ENCODE measurements at regions not wholly inside any gene's neighbourhood (a gene's known extent, or its start where the extent isn't known, plus 50 kb on each side); places are given as distances from the start of the nearest gene placed in this dataset.
A peak's percentile ranks its signal among the peaks of the same experiment; 100 is the strongest.
"Not testable (repeated sequence)": the region's sequence is repeated elsewhere in the genome, so short reads cannot be mapped to it uniquely, and the experiment has no call there.

DNA sequence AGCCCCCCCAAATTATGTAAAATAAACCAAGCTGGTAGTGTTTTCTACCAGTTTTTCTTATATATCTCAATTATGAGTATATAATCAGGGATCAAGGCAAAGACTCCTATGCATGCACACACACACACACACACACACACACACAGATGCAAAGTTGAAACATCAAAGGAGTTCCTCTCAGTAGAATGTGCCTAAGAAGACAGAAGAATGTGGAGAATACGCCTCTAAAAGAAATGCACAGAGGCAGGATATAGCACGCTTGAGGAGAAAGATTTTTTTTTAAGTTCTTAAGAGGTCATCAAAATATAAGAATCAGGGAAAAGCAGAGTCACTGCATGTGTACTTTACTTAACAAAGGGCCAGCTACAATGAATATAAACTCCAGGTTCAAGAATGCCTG lies 138.2 kb upstream of the CLEC14A start:
- no peak for DNase-seq

DNA sequence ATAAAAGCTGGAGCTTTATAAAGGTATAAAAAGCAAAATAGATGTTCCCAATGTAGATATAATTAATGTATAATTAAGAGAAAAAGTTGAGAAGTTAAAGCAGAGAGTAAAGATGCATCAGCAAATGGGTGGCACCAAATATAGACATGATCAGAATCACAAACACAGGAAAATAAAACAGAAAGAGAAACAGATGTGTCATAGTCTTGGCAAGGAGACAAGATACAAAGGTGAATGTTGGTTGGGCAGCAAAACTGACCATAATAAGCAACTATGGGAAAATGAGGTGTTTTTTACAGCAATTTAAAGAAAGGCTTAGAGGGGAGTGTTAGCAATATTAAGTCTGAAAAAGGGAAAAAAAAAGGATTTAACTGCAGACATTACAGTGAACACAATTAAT lies 135.4 kb upstream of the CLEC14A start:
- no peak for DNase-seq

DNA sequence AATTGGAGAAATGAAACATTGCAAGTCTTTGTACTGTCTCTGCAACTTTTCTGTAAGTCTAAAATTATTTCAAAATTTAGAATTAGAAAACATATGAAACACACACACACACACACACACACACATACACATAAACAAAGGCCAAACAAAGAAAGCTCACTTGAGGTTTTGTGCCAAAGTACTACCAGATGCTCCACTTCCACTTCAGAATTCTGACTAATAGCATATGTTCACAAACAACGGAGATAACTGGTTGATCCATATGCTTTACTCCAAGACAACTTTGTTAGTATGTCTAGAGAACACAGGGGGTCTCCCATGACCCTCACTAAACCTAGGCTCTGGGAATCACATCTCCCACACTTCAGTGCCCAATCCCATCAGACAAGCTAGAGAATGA lies 133.8 kb upstream of the CLEC14A start:
- DNase-seq: peak; percentile 78

- no peak for DNase-seq
Observed at GRCh38 chr14:38387821-38388220, 131.9 kb upstream of the CLEC14A start.

- no peak for DNase-seq
Observed at GRCh38 chr14:38385836-38386235, 129.9 kb upstream of the CLEC14A start.

DNA sequence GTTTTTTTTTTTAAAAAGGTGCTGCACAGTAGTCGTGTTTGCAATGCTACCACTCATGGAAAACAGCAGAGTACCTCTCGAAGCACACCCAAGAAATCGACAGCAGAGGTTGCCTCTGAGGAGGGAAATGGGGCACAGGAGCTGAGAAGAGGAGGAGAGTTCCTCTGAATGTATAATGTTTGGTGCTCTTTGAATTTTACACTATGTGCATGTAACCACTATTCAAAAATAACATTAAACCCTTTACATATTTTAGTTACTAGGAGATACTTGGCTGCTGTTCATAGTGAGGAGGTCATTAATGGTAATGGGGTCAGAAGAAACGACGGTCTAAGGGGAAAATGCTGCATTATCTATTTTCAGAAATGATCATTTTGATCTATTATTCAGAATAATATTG lies 129.4 kb upstream of the CLEC14A start:
- DNase-seq: no peak

DNA sequence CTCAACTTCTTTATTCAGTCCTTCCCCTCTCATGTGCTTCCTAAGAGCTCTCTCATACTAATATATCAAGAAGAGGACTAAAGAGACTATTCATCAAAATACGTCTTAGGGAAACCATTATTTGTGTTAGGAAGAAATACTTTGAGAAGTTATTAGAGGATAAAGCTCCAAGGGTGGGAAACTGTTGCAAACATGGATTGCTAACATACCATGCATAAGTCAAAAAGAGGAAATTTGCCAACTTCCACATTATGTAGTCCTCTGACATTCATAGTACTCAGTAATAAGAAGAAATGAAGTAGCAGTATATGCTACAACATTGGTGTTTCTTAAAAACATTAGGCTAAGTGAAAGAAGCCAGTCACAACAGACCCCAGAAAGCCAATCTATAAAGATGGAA lies 128.8 kb upstream of the CLEC14A start:
- no peak for DNase-seq

DNA sequence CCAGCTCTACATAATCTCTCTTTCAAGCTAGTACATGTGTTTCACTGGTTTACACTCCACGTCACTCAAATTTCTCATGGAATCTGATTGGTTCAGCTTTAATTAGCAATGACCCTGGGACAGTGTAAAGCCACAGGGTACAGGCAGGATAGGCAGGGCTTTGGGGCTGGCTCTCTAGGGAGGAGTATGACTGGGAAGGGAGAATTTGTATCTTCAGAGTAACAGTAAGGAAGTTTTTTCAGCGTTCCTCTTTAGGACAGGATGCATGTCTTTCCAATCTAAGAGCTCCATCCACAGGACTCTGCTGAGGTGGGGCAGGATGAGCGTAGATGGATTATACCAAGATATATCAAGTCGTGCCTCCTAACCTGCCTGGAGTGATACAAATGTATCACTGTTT lies 112.0 kb upstream of the CLEC14A start:
- DNase-seq: no peak

GRCh38 chr14:38366374-38366773 lies 110.5 kb upstream of the CLEC14A start:
- no peak for DNase-seq

- no peak for DNase-seq
Observed at GRCh38 chr14:38363217-38363616, 107.3 kb upstream of the CLEC14A start.

DNA sequence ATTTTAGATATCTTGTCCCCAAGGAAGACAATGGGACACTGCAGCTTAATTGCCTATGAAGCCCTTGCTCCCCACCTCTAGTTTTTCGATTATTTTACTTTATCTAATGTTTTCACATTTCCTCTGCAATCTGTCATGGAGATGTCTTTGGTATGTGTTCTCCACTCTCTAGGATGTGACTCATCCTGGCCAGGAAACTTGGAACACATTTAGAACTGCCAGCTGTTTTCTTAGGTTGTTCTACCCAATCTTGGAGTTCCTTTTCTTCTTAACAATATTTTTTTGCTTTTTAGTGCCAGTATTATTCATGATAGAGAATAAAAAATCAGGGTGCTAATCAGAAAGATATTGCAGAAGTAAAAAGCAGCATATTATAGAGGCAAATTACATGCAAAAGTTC lies 101.7 kb upstream of the CLEC14A start:
- DNase-seq: no peak

GRCh38 chr14:38355473-38355872 lies 99.6 kb upstream of the CLEC14A start:
- not testable (repeated sequence) for DNase-seq

DNA sequence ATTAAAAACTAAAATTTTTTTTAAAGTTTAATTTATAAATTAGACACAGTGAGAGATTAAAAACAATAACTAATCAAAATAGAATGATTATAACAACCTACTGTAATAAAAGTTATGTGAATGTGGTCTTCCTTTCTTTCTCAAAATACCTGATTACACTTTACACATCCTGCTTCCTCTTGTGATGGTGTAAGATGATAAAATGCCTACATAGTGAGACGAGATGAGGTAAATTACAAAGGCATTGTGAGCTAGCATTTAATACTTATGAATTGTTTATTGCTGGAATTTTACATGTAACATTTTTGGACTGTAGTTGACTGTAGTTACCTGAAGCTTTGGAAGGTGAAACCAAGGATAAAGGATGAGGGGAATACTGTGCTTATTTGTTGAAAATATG lies 94.2 kb upstream of the CLEC14A start:
- DNase-seq: no peak

GRCh38 chr14:38342803-38343202 lies 86.9 kb upstream of the CLEC14A start:
- no peak for DNase-seq

DNA sequence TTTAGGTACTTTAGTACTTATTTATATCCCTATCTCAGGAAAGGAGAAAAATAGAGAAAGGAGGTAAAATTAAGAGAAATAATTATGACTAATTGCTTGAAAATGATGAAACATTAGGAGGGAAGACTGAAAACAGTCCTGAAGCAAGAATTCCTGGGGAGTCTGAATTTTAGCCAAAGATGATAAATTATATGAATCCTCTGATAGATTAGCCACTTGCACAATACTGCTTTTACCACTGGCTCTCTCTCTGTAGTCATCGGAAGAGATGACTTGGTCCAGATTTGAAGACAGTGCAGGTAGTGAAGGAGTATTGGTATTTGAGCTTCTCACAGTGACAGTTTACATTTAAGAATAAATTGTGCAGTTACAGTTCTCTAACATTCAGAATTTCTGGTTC lies 83.8 kb upstream of the CLEC14A start:
- DNase-seq: no peak

GRCh38 chr14:38336298-38336697 lies 80.4 kb upstream of the CLEC14A start:
- no peak for DNase-seq

- DNase-seq: no peak
Observed at GRCh38 chr14:38330275-38330674, 74.4 kb upstream of the CLEC14A start.

- no peak for DNase-seq
Observed at GRCh38 chr14:38329246-38329645, 73.4 kb upstream of the CLEC14A start.

- DNase-seq: no peak
Observed at GRCh38 chr14:38316922-38317321, 61.0 kb upstream of the CLEC14A start.

DNA sequence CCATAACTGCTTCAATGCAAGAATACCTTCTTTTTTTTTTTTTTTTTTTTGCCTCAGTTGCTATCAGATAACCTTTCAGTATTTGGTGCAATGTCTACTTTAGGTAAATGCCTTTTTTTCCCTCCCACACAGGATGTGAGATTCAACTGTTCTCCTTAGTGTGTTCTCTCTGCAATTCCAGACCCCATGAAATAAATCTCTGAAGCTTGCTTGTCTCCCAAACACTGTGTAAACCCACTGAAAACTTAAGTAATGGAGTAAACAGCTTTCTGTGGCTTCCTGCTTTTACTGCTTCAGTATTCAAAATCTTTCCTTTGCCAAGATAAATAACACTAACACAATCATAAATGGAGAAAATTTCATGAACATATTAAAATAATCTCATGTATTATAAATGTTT lies 55.8 kb upstream of the CLEC14A start:
- DNase-seq: no peak

- DNase-seq: no peak
Observed at GRCh38 chr14:38310420-38310995, 54.6 kb upstream of the CLEC14A start.

- no peak for DNase-seq
Observed at GRCh38 chr14:38309522-38310277, 53.8 kb upstream of the CLEC14A start.

All from NCI-H446 treated with DMSO at 0.1 percent for 48 hours (cell line).